NOMO-1 treated with dmso at 0.1 percent for 144 hours (cell line): ENCODE measurements at regions not wholly inside any gene's neighbourhood (a gene's known extent, or its start where the extent isn't known, plus 50 kb on each side); places are given as distances from the start of the nearest gene placed in this dataset.

Experiments
- DNase-seq: peaks from one replicate; lab custom pipeline; 2025; ENCODE audit not compliant: unreplicated experiment; lab: John Stamatoyannopoulos, UW

- DNase-seq = no peak
Measured at GRCh38 chr6:1201547-1202200, 110.2 kb upstream of the FOXQ1 start.

- no peak for DNase-seq
Measured at GRCh38 chr6:1200409-1201101, 111.3 kb upstream of the FOXQ1 start.

- no peak for DNase-seq
Measured at GRCh38 chr6:1200081-1200408, 111.9 kb upstream of the FOXQ1 start.

DNA sequence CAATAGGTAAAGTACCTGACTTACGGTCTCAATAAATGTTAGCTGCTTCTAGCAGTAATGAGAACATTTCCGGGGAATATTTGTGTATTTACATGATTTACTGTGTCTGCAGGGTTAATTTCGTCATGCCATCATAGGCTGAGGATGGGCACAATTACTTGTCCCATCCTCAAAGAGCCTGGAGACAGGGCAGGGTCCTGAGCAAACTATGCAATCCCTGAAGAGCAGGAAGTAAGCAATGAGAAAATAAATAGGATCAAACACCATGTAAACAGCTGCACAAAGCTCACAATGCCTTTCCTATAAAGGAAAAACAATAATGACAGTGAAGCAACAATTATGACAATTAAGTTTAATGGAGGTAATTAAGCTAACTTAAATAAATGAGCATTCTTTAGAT is 114.6 kb upstream of the FOXQ1 start:
- DNase-seq = no peak

GRCh38 chr6:1191141-1191630 is 120.7 kb upstream of the FOXQ1 start:
- DNase-seq = no peak

- no peak for DNase-seq
Measured at GRCh38 chr6:1190366-1190765, 121.5 kb upstream of the FOXQ1 start.

DNA sequence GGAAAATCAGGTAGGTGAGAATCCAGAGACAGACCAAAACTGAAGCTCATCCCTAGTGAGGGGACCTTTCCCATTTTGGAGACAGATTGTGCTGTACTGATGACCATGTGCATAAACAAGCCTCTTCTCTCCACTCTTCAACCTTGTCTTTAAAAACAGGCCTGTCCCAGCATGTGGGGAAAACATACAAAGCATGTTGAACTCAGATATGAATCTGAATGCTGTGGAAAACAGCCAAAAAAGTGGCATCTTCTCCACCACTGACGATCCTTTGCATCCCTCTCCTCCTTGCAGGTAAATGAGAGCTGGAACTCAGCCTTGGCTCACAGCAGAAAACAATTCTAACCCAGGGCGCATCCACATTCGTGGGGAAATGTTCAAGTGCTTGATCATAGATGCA is 123.7 kb upstream of the FOXQ1 start:
- DNase-seq = no peak

DNA sequence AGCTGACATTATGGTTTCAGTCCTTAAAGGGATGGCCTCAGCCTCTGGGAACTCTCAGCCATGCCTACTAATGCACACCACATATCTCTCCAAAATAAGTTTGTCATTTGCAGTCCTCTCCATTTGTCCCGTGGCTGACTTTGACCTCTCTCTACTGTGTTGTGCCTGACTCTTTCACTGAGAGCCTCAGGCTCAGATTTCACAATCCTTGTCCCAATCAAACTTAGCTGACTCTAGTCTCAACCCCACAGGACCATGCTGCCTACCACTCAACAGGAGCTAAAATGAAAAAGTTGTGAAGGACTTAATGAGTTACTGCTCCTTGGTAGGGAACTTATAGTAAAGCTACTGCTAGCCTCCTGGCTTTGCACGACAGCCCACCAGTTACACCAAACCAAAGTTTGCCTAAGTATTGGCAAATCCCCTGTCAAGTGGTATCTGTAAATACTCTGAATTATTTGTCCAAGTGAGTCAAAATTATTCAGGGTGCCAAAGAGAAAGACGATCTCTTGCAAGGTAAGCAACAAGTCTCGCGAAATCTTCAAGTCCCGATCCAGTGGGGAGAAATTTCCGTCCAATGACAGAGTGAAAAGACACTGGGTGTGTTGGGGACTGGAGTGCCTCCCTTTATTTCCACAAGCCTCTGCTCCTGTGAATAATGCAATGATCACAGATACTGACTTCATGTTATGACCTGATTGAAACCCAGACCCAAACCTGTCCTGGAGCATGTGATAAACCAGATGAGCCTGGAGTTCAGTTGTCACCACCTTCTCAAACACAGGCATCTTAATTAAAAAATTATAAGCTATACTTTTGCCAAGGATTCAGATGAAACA is 124.4 kb upstream of the FOXQ1 start:
- DNase-seq = no peak

GRCh38 chr6:1184318-1184717 is 127.6 kb upstream of the FOXQ1 start:
- DNase-seq = no peak

- no peak for DNase-seq
Measured at GRCh38 chr6:1182722-1183521, 129.0 kb upstream of the FOXQ1 start.

- no peak for DNase-seq
Measured at GRCh38 chr6:1181939-1182605, 129.8 kb upstream of the FOXQ1 start.

DNA sequence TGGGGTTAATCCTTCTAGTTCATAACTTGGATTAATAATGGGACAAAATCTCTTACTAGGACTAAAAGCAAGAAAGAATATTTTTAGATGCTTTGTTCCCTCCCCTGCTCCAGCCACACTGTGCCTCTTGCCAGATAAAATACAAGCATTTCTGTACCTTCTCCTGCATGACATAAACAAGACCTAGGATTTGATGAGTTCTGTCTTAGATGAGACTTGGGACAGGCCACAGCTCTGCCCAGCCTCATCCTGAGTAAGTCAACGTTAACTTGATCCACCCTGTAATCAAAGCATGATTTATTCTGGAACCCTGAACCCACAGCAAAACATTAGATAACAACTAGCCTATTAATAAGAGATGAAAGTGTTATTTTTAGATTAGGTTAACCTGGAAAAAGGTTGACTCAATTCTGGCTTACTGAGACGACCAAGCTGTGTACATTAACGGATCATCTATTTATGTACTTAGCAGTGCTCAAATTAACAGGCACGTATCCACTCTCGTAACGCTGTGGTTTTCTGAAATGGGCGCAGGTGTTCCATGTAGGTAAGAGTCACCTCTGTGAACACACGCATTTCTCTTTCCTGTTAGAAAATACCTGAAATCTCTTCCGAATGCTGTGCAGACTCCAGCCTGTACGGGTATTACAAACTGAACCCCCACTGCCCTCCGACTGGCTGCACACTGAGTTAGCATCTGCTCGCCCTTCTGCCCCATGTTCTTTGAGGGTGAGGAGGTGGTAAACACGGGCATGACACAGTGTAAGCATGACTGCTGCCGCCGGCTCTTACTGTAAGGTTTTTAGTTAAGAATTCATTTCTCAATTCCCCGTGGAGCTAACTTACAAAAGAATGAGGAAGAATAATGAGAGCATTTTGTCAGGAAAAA is 132.1 kb upstream of the FOXQ1 start:
- DNase-seq = no peak

DNA sequence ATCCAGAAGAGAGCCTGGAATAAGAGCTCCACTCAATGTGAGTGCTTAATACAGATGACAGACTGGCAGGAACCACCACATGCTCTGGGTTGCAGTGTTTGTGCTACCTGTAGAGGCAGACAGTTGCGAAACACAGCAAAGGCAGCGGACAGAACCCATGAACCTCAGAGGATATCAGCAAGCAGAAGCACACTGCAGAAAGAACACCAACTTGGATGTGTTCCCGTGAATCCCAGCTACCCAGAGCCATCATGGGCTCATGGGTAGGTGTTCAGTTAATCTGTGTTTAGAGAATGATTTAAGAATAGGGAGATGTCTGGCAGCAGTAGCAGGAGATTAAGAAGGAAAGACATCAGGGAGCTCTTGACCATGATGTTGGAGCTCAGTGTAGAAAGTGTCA is 133.3 kb upstream of the FOXQ1 start:
- DNase-seq = no peak

DNA sequence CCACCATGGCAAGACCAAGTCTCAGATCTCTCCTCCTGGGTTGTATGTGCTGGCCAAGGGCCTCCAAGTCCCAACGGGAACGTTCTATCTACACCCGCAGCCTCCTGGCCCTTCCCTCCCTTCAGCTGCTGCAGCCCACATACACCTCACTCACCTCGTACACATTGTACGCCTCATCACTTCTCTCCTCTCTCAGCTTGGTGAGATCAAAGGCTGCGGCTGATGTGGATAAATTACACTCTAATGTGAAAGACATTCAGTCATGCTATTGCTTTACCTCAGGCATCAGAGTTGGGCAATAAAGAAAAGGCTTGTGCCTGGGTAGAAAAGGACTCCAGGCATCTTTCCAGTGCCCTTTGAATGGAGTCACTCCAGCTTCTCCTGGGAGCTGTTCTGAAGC is 135.3 kb upstream of the FOXQ1 start:
- no peak for DNase-seq

DNA sequence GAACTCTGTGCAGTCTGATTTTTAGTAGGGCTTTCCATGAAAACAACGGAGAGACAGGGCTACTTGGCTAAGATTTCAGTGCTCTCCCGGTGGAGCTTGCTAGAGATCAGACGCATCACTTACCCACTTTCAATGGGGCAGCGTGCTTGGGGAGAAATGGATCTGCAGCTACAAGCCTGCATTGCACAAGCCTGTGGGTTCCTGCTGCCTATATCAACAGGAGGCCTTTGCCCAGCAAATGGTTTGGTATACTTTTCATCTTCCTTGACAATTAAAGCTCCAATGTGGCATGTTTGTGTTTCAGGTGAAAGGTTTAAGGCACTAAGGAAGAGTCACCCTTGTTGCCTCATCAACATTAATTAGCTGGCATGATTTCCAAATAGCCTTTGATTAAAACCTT is 136.0 kb upstream of the FOXQ1 start:
- DNase-seq = no peak

GRCh38 chr6:1170794-1171193 is 141.1 kb upstream of the FOXQ1 start:
- no peak for DNase-seq

DNA sequence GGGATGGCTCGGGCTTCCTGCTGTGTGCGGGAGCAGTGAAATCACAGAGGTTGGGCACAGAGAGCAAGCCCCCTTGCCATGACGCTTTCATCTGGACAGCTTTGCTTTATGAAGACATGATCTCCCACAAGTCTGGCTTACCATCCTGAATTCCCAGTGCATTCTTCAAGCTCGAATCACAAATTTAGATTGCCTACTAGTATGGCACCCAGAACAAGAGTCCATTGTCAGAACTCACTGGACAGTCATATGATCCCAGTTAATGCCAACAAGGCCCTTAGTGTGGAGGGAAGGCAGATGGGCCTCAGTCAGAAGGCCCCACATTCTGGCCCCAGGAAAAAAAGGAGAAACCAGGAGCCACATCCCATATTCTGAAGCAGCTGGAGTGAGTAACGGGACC is 147.3 kb upstream of the FOXQ1 start:
- DNase-seq = no peak

DNA sequence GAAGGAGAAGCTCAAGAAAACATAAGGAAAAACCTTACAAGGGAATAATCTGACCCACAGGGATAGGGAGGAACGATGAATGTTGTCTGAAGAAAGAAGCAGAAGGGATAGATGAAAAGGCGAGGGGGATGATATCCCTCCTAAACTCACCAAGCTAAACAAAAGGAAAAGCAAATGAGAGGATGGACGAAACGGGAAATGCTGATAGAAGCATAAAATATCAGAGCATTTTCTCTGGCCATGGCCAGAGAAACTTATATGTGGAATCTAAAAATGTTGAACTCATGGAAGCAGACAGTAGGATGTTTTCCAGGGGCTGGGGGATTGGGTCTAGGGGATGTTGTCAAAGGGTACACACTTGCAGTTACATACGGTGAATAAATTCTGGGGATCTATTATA is 148.4 kb upstream of the FOXQ1 start:
- no peak for DNase-seq

- DNase-seq = no peak
Measured at GRCh38 chr6:1162367-1163275, 149.3 kb upstream of the FOXQ1 start.
